HG03097 (cell line): ENCODE measurements at regions not wholly inside any gene's neighbourhood (a gene's known extent, or its start where the extent isn't known, plus 50 kb on each side); places are given as distances from the start of the nearest gene placed in this dataset.

Source experiments
- ATAC-seq: cut with Tn5 transposase; IDR thresholded peaks from one replicate; pipeline ENCODE4 v1.9.1; 2021; ENCODE audit not compliant: unreplicated experiment, low FRiP score

DNA sequence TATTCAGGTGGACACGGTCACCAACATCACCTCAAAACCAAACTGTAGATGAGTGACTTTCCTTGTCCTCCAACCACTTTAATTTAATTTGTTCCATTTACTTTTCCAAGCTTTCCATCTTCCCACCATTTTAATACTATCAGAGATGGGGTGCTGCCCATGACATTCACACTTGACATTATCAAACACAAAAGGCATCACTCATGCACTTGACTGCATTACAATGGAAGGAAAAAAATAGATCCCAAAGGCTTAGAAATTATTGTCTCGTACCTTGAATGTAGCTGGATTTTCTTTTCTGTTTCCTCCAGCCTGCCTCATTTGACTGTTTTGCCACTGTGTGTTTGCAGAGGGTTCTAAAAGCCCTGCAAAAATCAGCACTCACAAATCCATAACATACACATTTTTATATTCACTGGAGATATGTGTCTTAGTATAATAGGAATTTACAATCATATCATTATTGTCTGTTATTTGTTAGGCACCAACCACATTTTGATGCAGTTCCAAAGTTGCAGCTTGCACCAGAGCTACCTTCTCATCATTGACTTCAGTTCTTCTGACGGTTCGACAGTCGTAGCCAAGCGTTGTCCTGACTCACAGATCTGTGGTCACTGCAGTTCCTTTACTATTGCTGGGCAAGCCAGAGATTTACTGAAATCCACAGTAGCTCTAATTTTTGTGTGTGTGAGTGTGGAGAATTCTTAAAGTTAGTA is 712.3 kb upstream of the WWC1 start:
- ATAC-seq = no peak

DNA sequence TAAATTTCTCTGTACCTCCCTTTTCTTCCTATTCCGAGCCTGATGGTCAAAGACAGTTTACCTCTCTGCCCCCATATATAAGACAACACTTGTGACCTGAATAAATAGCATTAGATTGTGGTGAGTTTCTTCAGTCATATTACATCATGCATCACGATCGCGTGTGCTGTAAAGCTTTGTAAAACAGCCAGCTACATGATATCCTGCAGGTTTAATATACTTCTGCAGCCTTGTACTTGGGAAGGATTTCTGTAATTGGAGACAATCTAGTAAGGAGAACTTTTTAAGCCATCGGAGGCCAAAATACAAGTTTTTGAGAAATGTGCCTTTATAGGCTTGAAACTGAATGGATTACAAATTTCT is 711.8 kb upstream of the WWC1 start:
- ATAC-seq = no peak

DNA sequence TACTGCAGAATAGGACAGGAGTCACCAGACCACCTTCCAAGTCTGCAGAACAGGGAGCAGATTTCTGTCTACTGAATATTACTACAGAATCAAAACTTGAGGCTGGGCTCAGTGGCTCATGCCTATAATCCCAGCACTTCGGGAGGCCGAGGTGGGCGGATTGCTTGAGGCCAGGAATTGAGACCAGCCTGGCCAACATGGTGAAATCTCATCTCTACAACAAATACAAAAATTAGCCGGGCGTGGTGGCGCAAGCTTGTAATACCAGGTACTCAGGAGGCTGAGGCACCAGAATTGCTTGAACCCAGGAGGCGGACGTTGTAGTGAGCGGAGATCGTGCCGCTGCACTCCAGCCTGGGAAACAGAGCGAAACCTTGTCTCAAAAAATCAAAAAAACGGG is 710.8 kb upstream of the WWC1 start:
- no peak for ATAC-seq

- ATAC-seq = no peak
Observed at GRCh38 chr5:167582283-167582682, 709.2 kb upstream of the WWC1 start.

DNA sequence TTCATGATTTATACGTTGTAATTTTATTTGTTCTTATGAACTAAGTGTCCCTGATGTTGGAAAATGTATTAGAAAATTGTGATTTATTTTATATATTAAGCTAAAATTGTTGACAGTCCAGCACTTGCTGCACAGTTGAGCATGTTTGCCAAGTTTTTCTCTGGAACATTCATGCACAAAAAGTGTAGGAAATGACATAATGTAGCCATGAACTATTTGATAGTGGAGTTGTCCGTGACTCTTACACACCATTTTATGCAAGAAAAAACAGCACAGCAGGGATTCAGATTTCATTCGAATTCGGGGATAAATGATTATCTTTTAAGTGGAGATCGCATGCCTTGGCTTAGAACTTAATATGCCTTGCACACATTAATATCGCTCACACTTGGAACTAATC is 708.6 kb upstream of the WWC1 start:
- ATAC-seq = no peak

GRCh38 chr5:167585184-167585583 is 706.3 kb upstream of the WWC1 start:
- ATAC-seq = no peak

DNA sequence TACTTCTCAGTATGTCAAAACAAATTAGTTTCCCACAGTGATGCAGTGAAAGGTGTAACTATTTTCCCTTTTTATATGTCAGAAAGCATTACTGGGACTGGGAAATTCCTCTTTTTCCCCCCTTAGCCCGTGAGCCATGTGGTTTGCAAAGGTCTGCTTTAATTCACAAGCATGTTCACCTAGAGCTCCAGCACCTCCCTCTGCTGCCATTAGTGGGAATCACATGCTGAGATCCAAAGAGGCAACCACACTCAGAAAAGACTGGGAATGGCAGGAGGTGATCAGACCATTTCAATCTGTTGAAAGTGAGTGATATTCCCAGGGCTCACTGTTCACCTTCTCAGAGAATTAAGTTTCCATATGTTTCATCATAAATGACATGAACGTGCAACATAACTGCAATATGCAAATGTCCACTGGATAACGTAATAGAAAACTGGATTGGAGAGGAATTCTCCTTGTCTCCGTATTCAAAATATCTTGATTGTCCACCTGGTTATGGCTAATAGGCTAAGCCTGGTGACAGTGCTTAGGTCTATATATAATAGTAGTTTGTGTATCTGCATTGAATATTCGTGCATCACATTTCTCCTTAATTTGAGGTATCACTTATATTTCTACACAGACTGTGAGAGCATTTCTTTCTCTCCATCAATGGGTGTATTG is 703.5 kb upstream of the WWC1 start:
- ATAC-seq = no peak

DNA sequence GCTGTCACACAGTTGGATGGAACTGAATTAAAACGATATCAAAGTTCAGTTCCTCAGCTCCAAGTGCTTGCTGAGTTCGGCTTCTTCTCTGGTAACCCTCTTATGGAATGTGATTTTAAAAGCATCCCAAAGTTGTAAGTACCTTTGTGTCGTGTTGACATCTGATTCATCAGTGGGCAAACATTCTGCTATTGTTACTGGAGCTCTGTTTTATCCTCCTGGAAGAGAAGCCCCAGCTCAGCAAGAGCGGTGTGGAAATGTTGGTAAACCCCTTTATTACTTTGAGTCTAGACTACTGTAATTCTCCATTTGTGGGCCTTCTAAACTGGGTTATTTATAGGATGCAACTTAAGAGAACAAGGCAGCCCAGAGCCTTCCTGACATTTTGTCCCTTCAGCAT is 699.3 kb upstream of the WWC1 start:
- ATAC-seq = no peak

DNA sequence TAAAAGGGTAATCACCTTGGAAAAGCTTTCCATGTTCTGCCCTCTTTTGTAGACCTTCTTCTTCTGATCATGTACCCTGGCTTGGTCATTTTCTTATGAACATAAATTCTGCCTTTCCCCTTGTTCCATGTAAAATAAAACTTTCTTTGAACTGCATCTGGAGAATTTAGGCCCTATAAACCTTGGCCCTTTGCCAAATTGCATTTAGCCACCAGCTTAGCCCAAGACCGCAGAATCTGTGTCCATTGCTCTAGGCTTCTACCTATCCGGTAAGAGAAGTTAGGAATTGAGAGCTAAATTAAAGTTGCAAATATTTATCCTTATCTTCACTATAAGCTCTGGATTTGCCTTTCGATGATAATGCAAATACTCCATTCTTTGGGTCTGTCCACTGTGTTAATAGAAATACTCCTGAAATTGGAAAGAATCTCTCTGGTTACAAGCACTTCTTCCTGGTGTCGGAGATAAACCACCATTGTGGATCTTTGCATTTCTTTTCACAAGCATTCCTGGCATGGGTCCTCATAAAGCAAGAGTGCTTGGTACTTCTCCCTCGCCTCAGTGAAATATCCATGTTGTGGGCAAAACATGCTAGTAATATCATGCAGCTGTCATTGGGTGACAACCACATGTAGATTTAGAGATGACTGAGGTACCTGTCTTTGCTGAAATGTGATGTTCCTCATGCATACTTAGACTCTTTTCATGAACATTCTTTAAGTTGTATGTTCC is 698.0 kb upstream of the WWC1 start:
- ATAC-seq = no peak

DNA sequence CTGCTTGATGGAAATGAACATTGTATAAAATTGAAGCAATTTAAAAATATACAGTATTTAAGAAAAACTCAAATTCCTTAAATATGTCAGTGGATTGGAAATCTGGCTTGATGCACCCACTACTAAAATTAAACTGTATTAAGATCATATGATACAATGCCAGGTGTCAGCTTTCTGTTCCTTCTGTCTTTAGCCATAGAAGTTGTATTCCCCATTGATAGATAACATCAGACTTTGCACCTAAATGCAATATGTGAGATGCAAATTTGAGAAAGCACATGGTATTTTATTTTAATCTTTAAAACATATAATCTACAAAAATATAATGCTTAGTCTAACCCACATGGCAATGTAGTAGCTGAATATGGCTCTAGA is 697.4 kb upstream of the WWC1 start:
- ATAC-seq = no peak

GRCh38 chr5:167594750-167595149 is 696.7 kb upstream of the WWC1 start:
- ATAC-seq = no peak

DNA sequence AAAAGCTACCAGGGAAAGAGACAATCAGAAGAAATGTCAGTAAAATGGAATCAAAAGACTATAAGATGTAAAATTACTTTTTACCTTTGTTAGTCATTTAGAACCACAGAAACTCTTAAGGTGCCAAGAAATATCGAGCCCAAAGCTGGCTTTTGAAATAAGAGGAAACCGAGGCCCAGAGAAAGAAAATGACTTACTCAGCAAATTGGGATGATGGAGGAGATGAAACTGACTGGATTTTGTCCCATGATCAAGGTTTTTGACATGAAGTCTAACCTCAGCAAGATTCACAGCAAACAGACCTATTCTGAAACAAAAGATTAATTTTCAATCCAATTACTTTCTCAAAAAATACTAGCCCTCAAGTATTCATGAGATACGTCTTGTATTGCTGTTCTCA is 696.2 kb upstream of the WWC1 start:
- ATAC-seq = no peak

DNA sequence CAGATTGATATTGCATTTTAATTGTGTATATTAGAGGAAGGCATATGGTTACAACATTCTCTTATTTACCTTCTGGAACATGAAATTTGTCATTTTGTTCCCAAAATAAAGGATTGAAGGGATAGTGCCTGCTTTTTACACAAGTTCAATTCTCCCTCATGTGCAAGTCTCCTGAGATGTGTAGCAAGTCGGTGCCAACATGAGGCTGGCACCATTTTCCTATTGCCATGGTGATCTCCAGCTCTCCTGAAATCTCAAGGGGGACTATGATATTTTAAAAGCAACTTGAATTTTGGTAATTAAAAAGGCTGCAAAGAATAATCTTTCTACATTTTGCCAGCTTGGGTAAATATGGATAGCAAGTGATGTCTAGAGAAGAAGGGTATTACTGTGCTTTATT is 693.3 kb upstream of the WWC1 start:
- no peak for ATAC-seq

DNA sequence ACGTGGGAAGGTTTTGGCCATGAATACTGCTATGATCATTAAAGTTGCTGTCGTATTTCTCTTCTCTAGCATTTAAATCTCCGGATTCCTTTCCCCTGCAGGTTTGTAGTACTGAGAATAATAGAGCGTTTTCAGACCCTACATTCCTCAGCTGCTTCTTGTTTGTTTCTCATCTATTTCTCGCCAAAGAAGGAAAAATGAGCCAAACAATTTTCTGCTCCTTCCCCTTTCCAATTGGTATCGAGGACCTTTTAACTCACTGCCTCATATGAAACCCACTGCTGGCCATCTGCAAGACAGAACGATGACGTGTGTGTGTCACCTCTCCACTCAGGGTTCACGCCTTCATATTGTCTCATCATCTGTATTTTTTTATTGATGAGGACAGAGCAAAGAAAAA is 689.4 kb upstream of the WWC1 start:
- ATAC-seq = no peak

GRCh38 chr5:167603135-167603534 is 688.3 kb upstream of the WWC1 start:
- no peak for ATAC-seq

DNA sequence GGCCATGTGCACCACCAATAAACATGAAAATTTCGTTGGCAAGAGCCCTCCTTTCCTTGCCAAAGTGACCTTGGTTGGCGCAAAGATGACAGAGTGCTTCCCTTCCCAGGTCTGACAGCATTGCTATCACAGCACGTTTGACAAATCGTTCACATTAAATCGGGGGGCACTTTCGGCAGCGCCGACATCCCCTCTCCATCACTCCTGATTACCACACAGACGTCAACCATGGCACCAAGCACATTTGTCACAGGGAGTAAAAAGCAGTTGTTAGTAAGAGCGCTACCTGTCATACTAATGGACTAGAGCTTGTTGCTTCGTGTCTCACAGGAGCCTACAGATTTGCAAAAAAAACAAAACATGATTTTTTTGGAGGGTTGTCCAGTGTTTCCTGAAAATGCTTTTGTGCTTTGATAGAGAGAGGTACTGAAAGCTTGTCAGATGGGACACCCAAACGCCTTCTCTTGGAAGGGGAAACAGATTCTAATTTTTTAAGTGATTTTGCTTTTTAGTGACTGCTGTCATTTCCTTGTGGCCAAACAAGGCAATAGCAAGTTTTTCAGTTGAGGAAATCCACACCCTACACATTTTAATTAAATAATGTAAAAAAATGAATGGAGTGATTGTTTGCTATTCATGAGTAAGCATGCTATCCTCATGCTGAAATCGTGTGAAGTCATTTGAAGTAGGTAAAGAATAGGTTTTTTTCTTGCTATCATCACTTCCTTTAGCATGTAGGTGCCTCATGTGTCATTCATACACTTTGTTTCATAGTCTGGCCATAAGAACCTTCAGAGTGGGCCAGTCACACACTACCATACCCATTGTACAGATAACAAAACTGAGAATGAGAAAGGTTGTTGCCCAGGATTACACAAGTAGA is 682.8 kb upstream of the WWC1 start:
- ATAC-seq = no peak

- no peak for ATAC-seq
Observed at GRCh38 chr5:167614294-167615021, 677.0 kb upstream of the WWC1 start.

DNA sequence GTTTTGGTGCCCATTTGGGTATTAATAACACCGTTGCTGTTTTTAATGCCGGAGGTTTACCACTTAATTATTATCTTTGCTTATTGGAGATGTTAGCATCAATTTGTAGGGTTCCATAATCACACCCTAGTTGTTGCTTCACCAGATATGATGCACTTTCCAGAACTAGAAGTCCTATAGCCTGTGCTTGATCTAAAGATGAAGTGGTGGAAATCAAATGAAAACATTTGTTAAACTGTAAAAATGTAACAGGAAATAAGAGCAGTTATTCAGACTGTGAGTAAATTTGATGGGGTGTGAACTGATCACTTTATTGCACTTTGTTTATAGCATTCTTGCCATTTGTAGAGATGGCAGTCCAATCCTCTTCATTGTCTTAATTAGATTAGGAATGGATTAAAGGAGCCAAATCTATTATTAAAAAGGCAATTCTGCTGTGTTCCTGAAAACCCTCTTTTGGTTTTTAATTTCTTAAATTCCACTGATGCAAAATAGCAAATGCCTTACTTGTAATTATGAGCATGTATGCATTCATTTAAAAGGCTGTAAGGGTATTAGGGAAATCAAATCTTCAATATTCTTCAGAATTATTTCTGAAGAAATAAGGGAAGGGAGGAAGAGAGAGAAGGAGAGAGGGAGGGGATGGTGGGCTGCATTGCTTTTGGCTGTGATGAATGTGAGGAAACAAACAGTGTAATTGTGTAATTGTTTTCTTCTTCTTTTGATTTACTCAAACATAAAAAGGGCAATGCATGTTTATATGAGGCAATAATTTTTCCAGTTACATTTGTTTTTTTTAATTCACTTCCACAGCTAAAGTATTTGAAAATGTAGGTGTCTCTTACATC is 675.2 kb upstream of the WWC1 start:
- no peak for ATAC-seq

- no peak for ATAC-seq
Observed at GRCh38 chr5:167623354-167623753, 668.1 kb upstream of the WWC1 start.
